ENCODE measurements at regions not wholly inside any gene's neighbourhood (a gene's known extent, or its start where the extent isn't known, plus 50 kb on each side); places are given as distances from the start of the nearest gene placed in this dataset.

DNA sequence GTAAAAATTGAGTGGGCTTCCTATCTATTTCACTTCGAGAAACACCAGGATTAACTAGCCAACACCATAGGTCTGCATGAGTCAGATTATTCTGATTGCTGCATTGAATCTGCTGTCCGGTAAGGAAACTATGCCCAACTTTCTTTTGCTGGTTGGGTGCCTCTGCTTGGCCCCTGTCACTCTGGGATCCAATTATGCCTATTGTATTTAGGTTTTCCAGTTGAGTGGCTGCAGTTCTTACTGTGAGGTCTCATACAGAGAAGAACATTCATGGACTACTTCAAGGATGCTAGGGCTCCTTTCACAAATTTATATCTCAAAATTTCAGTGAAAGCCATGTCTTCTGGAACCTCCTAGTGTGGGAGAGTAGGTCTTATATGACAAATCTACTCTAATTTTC lies 215.1 kb upstream of the SORCS1 start:
- TF ChIP-seq, protein P1, sequence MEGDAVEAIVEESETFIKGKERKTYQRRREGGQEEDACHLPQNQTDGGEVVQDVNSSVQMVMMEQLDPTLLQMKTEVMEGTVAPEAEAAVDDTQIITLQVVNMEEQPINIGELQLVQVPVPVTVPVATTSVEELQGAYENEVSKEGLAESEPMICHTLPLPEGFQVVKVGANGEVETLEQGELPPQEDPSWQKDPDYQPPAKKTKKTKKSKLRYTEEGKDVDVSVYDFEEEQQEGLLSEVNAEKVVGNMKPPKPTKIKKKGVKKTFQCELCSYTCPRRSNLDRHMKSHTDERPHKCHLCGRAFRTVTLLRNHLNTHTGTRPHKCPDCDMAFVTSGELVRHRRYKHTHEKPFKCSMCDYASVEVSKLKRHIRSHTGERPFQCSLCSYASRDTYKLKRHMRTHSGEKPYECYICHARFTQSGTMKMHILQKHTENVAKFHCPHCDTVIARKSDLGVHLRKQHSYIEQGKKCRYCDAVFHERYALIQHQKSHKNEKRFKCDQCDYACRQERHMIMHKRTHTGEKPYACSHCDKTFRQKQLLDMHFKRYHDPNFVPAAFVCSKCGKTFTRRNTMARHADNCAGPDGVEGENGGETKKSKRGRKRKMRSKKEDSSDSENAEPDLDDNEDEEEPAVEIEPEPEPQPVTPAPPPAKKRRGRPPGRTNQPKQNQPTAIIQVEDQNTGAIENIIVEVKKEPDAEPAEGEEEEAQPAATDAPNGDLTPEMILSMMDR (conservative IDR thresholded peaks at IDR 0.05 in 1 of 2, IDR thresholded peaks at IDR 0.05 in 1 of 2; ENCODE audit: extremely low read depth in 1 of 2, insufficient read depth in 1 of 2, low read depth in 1 of 2, low read length in 2 of 2): no peak
- no peak for TF ChIP-seq EZH2 (IDR thresholded peaks at IDR 0.05; ENCODE audit: borderline replicate concordance, low read length)
